Sigmoid colon (tissue), 4 donors: ENCODE measurements at regions not wholly inside any gene's neighbourhood (a gene's known extent, or its start where the extent isn't known, plus 50 kb on each side); places are given as distances from the start of the nearest gene placed in this dataset.
"Not testable (repeated sequence)": the region's sequence is repeated elsewhere in the genome, so short reads cannot be mapped to it uniquely, and the experiment has no call there.

Experiments
- CTCF ChIP-seq, 4 experiments: fragments of 450-650 bp in 3 of 4; fragments of 200-600 bp in 1 of 4; IDR thresholded peaks; one replicate each; pipeline ENCODE4 v1.5.1; 2016 to 2019; ENCODE audit warnings: antibody characterized with exemption in 4 of 4, mild to moderate bottlenecking in 3 of 4, moderate library complexity in 2 of 4
- EP300 ChIP-seq, 4 donors: sonication (generic); formaldehyde crosslinking; IDR thresholded peaks; one replicate each; pipeline ENCODE4 v1.6.1; 2017; ENCODE audit warnings: antibody characterized with exemption in 4 of 4
- POLR2A ChIP-seq, 2 donors: fragments of 450-650 bp; IDR thresholded peaks; one replicate each; pipeline ENCODE4 v1.6.1; 2016; ENCODE audit warnings: antibody characterized with exemption in 2 of 2, mild to moderate bottlenecking in 2 of 2, moderate library complexity in 2 of 2
- POLR2AphosphoS5 ChIP-seq, 4 donors: sonication (generic); formaldehyde crosslinking; IDR thresholded peaks; one replicate each; pipeline ENCODE4 v1.6.1; 2017; ENCODE audit warnings: antibody characterized with exemption in 4 of 4

- not testable (repeated sequence) for TF ChIP-seq CTCF, POLR2A (IDR thresholded peaks at IDR 0.05)
- TF ChIP-seq POLR2AphosphoS5 (IDR thresholded peaks at IDR 0.05) (peak; percentile 56 to 87 (median 84)), EP300 (IDR thresholded peaks at IDR 0.05) (peak in 2 of 4 donors; percentile 28 to 71)
These were observed 137.3 kb upstream of the ZNF469 start for GRCh38 chr16:88245241-88246081.
